ENCODE measurements at regions not wholly inside any gene's neighbourhood (a gene's known extent, or its start where the extent isn't known, plus 50 kb on each side); places are given as distances from the start of the nearest gene placed in this dataset.
"Not testable (repeated sequence)": the region's sequence is repeated elsewhere in the genome, so short reads cannot be mapped to it uniquely, and the experiment has no call there.

GRCh38 chr21:9851166-9851565, 670.2 kb upstream of the TPTE start:
- intact Hi-C loops (cut with DNase I), result not testable (repeated sequence)
- peak; percentile 79 for DNase-seq (ENCODE audit: low spot score)

DNA sequence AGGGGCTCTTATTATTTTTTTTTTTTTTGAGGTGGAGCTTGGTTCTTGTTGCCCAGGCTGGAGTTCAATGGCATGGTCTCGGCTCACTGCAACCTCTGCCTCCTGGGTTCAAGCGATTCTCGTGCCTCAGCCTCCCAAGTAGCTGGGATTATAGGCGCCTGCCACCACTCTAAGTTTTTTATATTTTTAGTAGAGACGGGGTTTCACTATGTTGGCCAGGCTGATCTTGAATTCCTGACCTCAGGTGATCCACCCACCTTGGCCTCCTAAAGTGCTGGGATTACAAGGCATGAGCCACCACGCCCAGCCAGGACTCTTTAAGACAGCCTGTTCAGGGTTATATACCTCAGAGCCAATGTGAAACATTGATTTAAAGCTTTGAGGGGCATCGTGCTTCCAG, 669.7 kb upstream of the TPTE start:
- intact Hi-C loops (cut with DNase I), result not testable (repeated sequence)
- DNase-seq (ENCODE audit: low spot score), result peak; percentile 71

DNA sequence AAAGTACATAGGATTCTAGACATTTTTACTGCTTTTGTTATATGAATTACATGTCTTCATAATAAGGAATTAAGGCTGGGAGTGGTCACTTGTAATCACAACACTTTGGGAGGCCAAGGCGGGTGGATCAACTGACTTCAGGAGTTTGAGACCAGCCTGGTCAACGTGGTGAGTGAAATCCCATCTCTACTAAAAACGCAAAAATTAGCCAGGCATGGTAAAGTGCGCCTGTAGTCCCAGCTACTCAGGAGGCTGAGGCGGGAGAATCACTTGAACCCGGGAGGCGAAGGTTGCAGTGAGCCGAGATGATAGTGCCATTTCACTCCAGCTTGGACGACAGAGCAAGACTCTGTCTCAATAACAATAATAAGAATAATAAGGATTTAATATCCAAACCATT, 663.8 kb upstream of the TPTE start:
- DNase-seq (ENCODE audit: low spot score), result peak; percentile 70
- intact Hi-C loops (cut with DNase I), result not testable (repeated sequence)

DNA sequence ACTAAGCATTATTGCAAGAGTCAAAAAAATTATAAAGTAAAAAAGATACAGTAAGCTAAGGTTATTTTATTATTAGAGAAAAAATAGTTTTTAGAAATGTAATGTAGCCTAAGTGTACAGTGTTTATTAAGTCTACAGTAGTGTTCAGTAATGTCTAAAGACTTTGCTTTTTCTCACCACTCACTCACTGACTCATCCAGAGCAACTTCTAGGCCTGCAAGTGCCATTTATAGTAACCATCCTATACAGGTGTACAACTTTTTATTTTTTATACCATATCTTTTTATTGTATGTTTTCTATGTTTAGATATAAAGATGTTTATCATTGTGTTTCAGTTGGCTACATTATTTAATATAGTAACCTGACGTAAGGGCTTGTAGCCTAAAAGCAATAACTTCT, 661.5 kb upstream of the TPTE start:
- intact Hi-C loops (cut with DNase I); DNase-seq (ENCODE audit: low spot score): not testable (repeated sequence)

GRCh38 chr21:9862456-9862855, 658.9 kb upstream of the TPTE start:
- intact Hi-C loops (cut with DNase I); DNase-seq (ENCODE audit: low spot score): not testable (repeated sequence)

DNA sequence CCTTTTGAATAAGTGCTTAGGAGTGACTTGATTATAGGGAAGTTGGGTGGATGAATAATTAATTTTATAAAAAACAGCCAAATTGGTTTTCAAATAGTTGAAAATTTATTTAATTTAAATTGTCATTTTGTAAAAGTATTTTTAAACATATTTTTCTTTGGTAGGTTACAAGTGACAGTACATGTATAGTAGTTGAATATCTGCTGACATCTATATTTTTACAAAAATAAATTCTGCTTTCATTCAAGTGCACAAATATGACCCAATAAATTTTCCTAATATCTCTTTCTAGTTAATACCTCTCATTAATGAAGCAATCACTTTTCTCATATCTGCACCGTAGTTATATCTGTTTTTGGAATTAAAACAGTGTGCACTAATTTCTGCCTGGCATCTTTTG, 653.6 kb upstream of the TPTE start:
- intact Hi-C loops (cut with DNase I), result not testable (repeated sequence)

GRCh38 chr21:9873096-9873495, 648.3 kb upstream of the TPTE start:
- DNase-seq (ENCODE audit: low spot score); intact Hi-C loops (cut with DNase I): not testable (repeated sequence)

More for the DNA sequence above, 653.6 kb upstream of the TPTE start:
- DNase-seq (ENCODE audit: low spot score), result not testable (repeated sequence)

GRCh38 chr21:9874136-9874535, 647.2 kb upstream of the TPTE start:
- intact Hi-C loops (cut with DNase I); DNase-seq (ENCODE audit: low spot score): not testable (repeated sequence)

DNA sequence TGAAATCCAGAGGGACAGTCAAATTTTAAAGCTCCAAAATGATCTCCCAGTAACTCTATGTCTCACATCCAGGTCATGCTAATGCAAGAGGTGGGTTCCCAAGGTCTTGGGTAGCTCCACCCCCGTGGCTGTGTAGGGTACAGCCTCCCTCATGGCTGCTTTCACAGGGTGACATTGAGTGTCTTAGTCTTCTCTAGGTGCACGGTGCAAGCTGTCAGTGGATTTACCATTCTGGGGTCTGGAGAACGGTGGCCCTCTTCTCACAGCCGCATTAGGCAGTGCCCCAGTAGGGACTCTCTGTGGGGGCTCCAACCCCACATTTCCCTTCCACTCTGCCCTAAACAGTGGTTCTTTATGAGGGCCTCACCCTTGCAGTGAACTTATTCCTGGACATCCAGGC, 640.0 kb upstream of the TPTE start:
- peak; percentile 84 for DNase-seq (ENCODE audit: low spot score)
- intact Hi-C loops (cut with DNase I), result not testable (repeated sequence)

- peak; percentile 82 for DNase-seq (ENCODE audit: low spot score)
- intact Hi-C loops (cut with DNase I), result not testable (repeated sequence)
These were observed 638.3 kb upstream of the TPTE start for GRCh38 chr21:9883047-9883446.

GRCh38 chr21:9883571-9884282, 637.7 kb upstream of the TPTE start:
- DNase-seq (ENCODE audit: low spot score); intact Hi-C loops (cut with DNase I): not testable (repeated sequence)

- intact Hi-C loops (cut with DNase I); DNase-seq (ENCODE audit: low spot score): not testable (repeated sequence)
These were observed 632.9 kb upstream of the TPTE start for GRCh38 chr21:9888500-9888899.

DNA sequence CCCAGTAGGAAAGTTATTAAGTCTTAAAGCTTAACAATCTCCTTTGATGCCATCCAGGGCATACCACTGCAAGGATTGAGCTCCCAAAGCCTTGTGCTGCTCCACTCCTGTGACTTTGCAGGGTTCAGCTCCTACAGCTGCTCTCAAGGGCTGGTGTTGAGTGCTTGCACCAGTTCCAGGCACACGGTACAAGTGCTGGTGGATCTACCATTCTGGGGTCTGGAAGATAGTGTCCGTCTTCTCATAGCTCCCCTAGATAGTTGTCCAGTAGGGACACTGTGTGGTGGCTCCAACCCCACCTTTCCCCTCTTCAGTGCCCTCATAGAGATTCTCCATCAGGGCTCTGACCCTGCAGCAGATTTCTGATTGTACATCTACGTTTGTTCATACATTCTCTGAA, 617.8 kb upstream of the TPTE start:
- intact Hi-C loops (cut with DNase I); DNase-seq (ENCODE audit: low spot score): not testable (repeated sequence)

- intact Hi-C loops (cut with DNase I); DNase-seq (ENCODE audit: low spot score): not testable (repeated sequence)
These were observed 607.2 kb upstream of the TPTE start for GRCh38 chr21:9914135-9914534.

GRCh38 chr21:9919446-9919845, 601.9 kb upstream of the TPTE start:
- intact Hi-C loops (cut with DNase I); DNase-seq (ENCODE audit: low spot score): not testable (repeated sequence)

- DNase-seq (ENCODE audit: low spot score); intact Hi-C loops (cut with DNase I): not testable (repeated sequence)
These were observed 577.7 kb upstream of the TPTE start for GRCh38 chr21:9943639-9944038.

GRCh38 chr21:9946057-9946456, 575.3 kb upstream of the TPTE start:
- intact Hi-C loops (cut with DNase I); DNase-seq (ENCODE audit: low spot score): not testable (repeated sequence)

GRCh38 chr21:9949510-9950289, 571.7 kb upstream of the TPTE start:
- intact Hi-C loops (cut with DNase I); DNase-seq (ENCODE audit: low spot score): not testable (repeated sequence)

GRCh38 chr21:9950363-9950762, 571.0 kb upstream of the TPTE start:
- intact Hi-C loops (cut with DNase I); DNase-seq (ENCODE audit: low spot score): not testable (repeated sequence)

DNA sequence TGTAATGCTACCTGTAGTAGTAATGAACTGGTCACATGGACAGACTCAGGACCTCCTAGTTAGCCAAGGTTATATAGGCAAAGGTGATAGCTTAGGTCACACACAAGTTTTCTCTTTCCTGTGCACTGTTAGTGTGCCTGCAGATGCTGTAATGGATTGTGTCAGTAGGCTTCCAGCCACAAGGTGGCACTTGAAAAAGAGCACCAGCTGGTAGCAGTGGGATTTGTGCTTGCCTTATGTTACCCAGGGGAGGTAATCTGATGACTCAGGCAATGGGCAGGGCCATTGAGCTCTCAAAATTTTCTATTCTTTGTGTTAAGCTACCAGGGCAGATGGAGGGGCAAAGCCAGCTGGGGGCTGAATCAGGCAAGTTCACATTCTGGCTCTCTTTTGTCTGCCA, 562.6 kb upstream of the TPTE start:
- DNase-seq (ENCODE audit: low spot score); intact Hi-C loops (cut with DNase I): not testable (repeated sequence)
